CD4-positive, alpha-beta T cell treated with Interleukin-21 for 1 hour (primary cell): ENCODE measurements at regions not wholly inside any gene's neighbourhood (a gene's known extent, or its start where the extent isn't known, plus 50 kb on each side); places are given as distances from the start of the nearest gene placed in this dataset.
"Not testable (repeated sequence)": the region's sequence is repeated elsewhere in the genome, so short reads cannot be mapped to it uniquely, and the experiment has no call there.

Source experiments
- DNase-seq: peaks from one replicate; pipeline ENCODE4 v3.0.0-alpha.2; 2020

- DNase-seq = no peak
These were observed 190.5 kb downstream of the TMEM26 start for GRCh38 chr10:61262486-61263261.

- DNase-seq = no peak
These were observed 195.2 kb downstream of the TMEM26 start for GRCh38 chr10:61257956-61258496.

- no peak for DNase-seq
These were observed 196.0 kb downstream of the TMEM26 start for GRCh38 chr10:61257136-61257535.

GRCh38 chr10:61252326-61252725 lies 200.9 kb downstream of the TMEM26 start:
- not testable (repeated sequence) for DNase-seq

- DNase-seq = no peak
These were observed 202.1 kb downstream of the TMEM26 start for GRCh38 chr10:61251089-61251488.

- no peak for DNase-seq
These were observed 203.1 kb downstream of the TMEM26 start for GRCh38 chr10:61250131-61250530.

- DNase-seq = no peak
These were observed 205.2 kb downstream of the TMEM26 start for GRCh38 chr10:61248013-61248412.

GRCh38 chr10:61244261-61244775 lies 208.9 kb downstream of the TMEM26 start:
- DNase-seq = no peak

GRCh38 chr10:61232780-61233179 lies 220.4 kb downstream of the TMEM26 start:
- DNase-seq = no peak

- DNase-seq = no peak
These were observed 227.2 kb downstream of the TMEM26 start for GRCh38 chr10:61225939-61226338.

- no peak for DNase-seq
These were observed 229.6 kb downstream of the TMEM26 start for GRCh38 chr10:61223576-61223975.

- no peak for DNase-seq
These were observed 233.5 kb downstream of the TMEM26 start for GRCh38 chr10:61219696-61220095.

- DNase-seq = no peak
These were observed 235.2 kb downstream of the TMEM26 start for GRCh38 chr10:61217851-61218565.

GRCh38 chr10:61215246-61215645 lies 237.9 kb downstream of the TMEM26 start:
- no peak for DNase-seq

- DNase-seq = no peak
These were observed 241.7 kb downstream of the TMEM26 start for GRCh38 chr10:61211468-61211867.

GRCh38 chr10:61197057-61197456 lies 253.1 kb upstream of the RHOBTB1 start:
- DNase-seq = no peak

- DNase-seq = no peak
These were observed 251.2 kb upstream of the RHOBTB1 start for GRCh38 chr10:61195211-61195610.

GRCh38 chr10:61192589-61192988 lies 248.6 kb upstream of the RHOBTB1 start:
- DNase-seq = not testable (repeated sequence)

GRCh38 chr10:61192042-61192441 lies 248.1 kb upstream of the RHOBTB1 start:
- no peak for DNase-seq

GRCh38 chr10:61189912-61190311 lies 245.9 kb upstream of the RHOBTB1 start:
- no peak for DNase-seq

- DNase-seq = no peak
These were observed 244.7 kb upstream of the RHOBTB1 start for GRCh38 chr10:61188691-61189090.

- no peak for DNase-seq
These were observed 244.1 kb upstream of the RHOBTB1 start for GRCh38 chr10:61188101-61188500.

GRCh38 chr10:61187601-61188000 lies 243.6 kb upstream of the RHOBTB1 start:
- no peak for DNase-seq

- DNase-seq = no peak
These were observed 242.4 kb upstream of the RHOBTB1 start for GRCh38 chr10:61186408-61186807.
